Breast epithelium (tissue), 3 donors: ENCODE measurements at regions not wholly inside any gene's neighbourhood (a gene's known extent, or its start where the extent isn't known, plus 50 kb on each side); places are given as distances from the start of the nearest gene placed in this dataset.

Source experiments
- CTCF ChIP-seq, 3 donors: fragments of 450-650 bp; IDR thresholded peaks; one replicate each; pipeline ENCODE4 v1.5.1; 2016 to 2017; ENCODE audit warnings: antibody characterized with exemption in 3 of 3, mild to moderate bottlenecking in 3 of 3, moderate library complexity in 3 of 3
- POLR2A ChIP-seq: fragments of 450-650 bp; IDR thresholded peaks from one replicate; pipeline ENCODE4 v1.6.1; 2016; ENCODE audit warnings: antibody characterized with exemption, mild to moderate bottlenecking, moderate library complexity
- POLR2AphosphoS5 ChIP-seq, 3 donors: sonication (generic); formaldehyde crosslinking; IDR thresholded peaks; one replicate each; pipeline ENCODE4 v1.6.1; 2017; ENCODE audit warnings: antibody characterized with exemption in 3 of 3

- no peak for TF ChIP-seq POLR2A
- no peak for TF ChIP-seq CTCF (IDR thresholded peaks at IDR 0.05)
- TF ChIP-seq POLR2AphosphoS5 (IDR thresholded peaks at IDR 0.05): no peak
Measured at GRCh38 chr14:26992403-26993115, 394.7 kb upstream of the NOVA1 start.
